GM12878 (cell line): ENCODE measurements at regions not wholly inside any gene's neighbourhood (a gene's known extent, or its start where the extent isn't known, plus 50 kb on each side); places are given as distances from the start of the nearest gene placed in this dataset.
"Not testable (repeated sequence)": the region's sequence is repeated elsewhere in the genome, so short reads cannot be mapped to it uniquely, and the experiment has no call there.

Source experiments
- BHLHE40 ChIP-seq, 2 experiments: fragments of 450-650 bp in 1 of 2; IDR thresholded peaks; 2 replicates each; pipeline ENCODE4 v1.6.1; 2011 to 2017; ENCODE audit warnings: low read depth in 2 of 2, borderline replicate concordance in 1 of 2, improper control_type of control experiment in 1 of 2, low read length in 1 of 2, mild to moderate bottlenecking in 1 of 2
- SUPT20H ChIP-seq: IDR thresholded peaks from 2 replicates; pipeline ENCODE4 v1.6.1; 2011; ENCODE audit warnings: low read depth, mild to moderate bottlenecking, low read length, moderate library complexity, borderline replicate concordance; ENCODE audit not compliant: control insufficient read depth
- TAF1 ChIP-seq: IDR thresholded peaks from 2 replicates; pipeline ENCODE4 v1.6.1; 2011; ENCODE audit warnings: mild to moderate bottlenecking, low read depth, low read length, borderline replicate concordance
- ZBTB40 ChIP-seq: fragments of 450-650 bp; IDR thresholded peaks from 2 replicates; pipeline ENCODE4 v1.6.1; 2016; ENCODE audit warnings: mild to moderate bottlenecking, moderate library complexity, borderline replicate concordance
- TF ChIP-seq, protein P1 (sequence below): IDR thresholded peaks from 2 replicates; pipeline ENCODE4 v1.6.1; 2012; ENCODE audit warnings: mild to moderate bottlenecking, low read depth, low read length

DNA sequence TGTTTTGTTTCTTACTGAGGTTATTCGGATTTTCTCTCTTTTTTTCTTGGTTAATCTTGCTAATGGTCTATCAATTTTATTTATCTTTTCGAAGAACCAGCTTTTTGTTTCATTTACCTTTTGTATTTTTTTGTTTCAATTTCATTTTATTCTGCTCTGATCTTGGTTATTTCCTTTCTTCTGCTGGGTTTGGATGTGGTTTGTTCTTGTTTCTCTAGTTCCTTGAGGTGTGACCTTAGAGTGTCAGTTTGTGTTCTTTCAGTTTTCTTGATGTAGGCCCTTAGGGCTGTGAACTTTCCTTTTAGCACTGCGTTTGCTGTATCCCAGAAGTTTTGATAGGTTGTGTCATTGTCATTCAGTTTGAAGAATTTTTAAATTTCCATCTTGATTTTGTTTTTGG lies 239.2 kb downstream of the AEBP2 start:
- TF ChIP-seq SUPT20H; TAF1; ZBTB40; BHLHE40 (IDR thresholded peaks at IDR 0.05; ENCODE audit: borderline replicate concordance in 1 of 2, low read depth in 2 of 2, low read length in 1 of 2): not testable (repeated sequence)
- TF ChIP-seq, protein P1, sequence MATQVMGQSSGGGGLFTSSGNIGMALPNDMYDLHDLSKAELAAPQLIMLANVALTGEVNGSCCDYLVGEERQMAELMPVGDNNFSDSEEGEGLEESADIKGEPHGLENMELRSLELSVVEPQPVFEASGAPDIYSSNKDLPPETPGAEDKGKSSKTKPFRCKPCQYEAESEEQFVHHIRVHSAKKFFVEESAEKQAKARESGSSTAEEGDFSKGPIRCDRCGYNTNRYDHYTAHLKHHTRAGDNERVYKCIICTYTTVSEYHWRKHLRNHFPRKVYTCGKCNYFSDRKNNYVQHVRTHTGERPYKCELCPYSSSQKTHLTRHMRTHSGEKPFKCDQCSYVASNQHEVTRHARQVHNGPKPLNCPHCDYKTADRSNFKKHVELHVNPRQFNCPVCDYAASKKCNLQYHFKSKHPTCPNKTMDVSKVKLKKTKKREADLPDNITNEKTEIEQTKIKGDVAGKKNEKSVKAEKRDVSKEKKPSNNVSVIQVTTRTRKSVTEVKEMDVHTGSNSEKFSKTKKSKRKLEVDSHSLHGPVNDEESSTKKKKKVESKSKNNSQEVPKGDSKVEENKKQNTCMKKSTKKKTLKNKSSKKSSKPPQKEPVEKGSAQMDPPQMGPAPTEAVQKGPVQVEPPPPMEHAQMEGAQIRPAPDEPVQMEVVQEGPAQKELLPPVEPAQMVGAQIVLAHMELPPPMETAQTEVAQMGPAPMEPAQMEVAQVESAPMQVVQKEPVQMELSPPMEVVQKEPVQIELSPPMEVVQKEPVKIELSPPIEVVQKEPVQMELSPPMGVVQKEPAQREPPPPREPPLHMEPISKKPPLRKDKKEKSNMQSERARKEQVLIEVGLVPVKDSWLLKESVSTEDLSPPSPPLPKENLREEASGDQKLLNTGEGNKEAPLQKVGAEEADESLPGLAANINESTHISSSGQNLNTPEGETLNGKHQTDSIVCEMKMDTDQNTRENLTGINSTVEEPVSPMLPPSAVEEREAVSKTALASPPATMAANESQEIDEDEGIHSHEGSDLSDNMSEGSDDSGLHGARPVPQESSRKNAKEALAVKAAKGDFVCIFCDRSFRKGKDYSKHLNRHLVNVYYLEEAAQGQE, result not testable (repeated sequence)
